DND-41 (cell line): ENCODE measurements at regions not wholly inside any gene's neighbourhood (a gene's known extent, or its start where the extent isn't known, plus 50 kb on each side); places are given as distances from the start of the nearest gene placed in this dataset.

ENCODE experiments used
- EZH2 ChIP-seq: IDR thresholded peaks from 3 replicates; pipeline ENCODE4 v1.6.1; 2012; ENCODE audit warnings: borderline replicate concordance, low read depth, mild to moderate bottlenecking, moderate library complexity, low read length, inconsistent platforms; ENCODE audit not compliant: severe bottlenecking
- TF ChIP-seq, protein P1 (sequence below): IDR thresholded peaks from 2 replicates; pipeline ENCODE4 v1.5.1; 2012; ENCODE audit warnings: borderline replicate concordance, low read length, moderate library complexity, mild to moderate bottlenecking; ENCODE audit not compliant: poor library complexity, severe bottlenecking; ENCODE audit errors: extremely low read depth

DNA sequence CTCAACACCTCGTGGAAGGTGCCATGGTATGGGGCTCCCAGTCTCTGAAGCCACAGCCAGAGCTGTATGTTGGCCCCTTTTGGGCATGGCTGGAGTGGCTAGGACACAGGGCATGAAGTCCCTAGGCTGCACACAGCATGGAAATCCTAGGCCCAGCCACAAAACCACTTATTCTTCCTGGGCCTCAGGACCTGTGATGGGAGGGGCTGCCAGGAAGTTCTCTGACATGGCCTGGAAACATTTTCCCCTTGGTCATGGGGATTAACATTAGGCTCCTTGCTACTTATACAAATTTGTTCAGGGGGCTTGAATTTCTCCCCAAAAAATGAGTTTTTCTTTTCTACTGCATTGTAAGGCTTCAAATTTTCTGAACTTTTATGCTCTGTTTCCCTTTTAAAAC is 2091.2 kb upstream of the ACO1 start:
- TF ChIP-seq, protein P1, sequence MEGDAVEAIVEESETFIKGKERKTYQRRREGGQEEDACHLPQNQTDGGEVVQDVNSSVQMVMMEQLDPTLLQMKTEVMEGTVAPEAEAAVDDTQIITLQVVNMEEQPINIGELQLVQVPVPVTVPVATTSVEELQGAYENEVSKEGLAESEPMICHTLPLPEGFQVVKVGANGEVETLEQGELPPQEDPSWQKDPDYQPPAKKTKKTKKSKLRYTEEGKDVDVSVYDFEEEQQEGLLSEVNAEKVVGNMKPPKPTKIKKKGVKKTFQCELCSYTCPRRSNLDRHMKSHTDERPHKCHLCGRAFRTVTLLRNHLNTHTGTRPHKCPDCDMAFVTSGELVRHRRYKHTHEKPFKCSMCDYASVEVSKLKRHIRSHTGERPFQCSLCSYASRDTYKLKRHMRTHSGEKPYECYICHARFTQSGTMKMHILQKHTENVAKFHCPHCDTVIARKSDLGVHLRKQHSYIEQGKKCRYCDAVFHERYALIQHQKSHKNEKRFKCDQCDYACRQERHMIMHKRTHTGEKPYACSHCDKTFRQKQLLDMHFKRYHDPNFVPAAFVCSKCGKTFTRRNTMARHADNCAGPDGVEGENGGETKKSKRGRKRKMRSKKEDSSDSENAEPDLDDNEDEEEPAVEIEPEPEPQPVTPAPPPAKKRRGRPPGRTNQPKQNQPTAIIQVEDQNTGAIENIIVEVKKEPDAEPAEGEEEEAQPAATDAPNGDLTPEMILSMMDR, result no peak
- no peak for TF ChIP-seq EZH2
